ENCODE measurements at regions not wholly inside any gene's neighbourhood (a gene's known extent, or its start where the extent isn't known, plus 50 kb on each side); places are given as distances from the start of the nearest gene placed in this dataset.

- DNase-seq (ENCODE audit: low read depth in 1 of 2, low spot score in 1 of 2), result no peak
- TF ChIP-seq GABPA (IDR thresholded peaks at IDR 0.05; ENCODE audit: low read depth), result no peak
- no peak for TF ChIP-seq POLR2AphosphoS5 (IDR thresholded peaks at IDR 0.05; ENCODE audit: low read depth)
- TF ChIP-seq SPI1 (IDR thresholded peaks at IDR 0.05; ENCODE audit: borderline replicate concordance, low read depth), result no peak
- TF ChIP-seq REST (IDR thresholded peaks at IDR 0.05; ENCODE audit: insufficient replicate concordance, low read depth), result no peak
- no peak for TF ChIP-seq CTCF (IDR thresholded peaks at IDR 0.05; ENCODE audit: insufficient read depth, low read length)
- H3K27me3 ChIP-seq (ENCODE audit: insufficient read depth, poor library complexity, severe bottlenecking), result no peaks in the 10 kb centered on the region
- H3K4me3 ChIP-seq (replicated peaks; ENCODE audit: insufficient read depth, low read length), result no peak overlapping the region
- H3K27ac ChIP-seq (replicated peaks), result no peak overlapping the region
These were observed 173.6 kb downstream of the HHIP start for GRCh38 chr4:144819591-144819990.

- H3K4me3 ChIP-seq (replicated peaks; ENCODE audit: insufficient read depth, low read length), result no peak overlapping the region
- TF ChIP-seq GABPA (IDR thresholded peaks at IDR 0.05; ENCODE audit: low read depth), result no peak
- TF ChIP-seq REST (IDR thresholded peaks at IDR 0.05; ENCODE audit: insufficient replicate concordance, low read depth), result no peak
- TF ChIP-seq POLR2AphosphoS5 (IDR thresholded peaks at IDR 0.05; ENCODE audit: low read depth), result no peak
- no peak for TF ChIP-seq CTCF (IDR thresholded peaks at IDR 0.05; ENCODE audit: insufficient read depth, low read length)
- no peak for TF ChIP-seq SPI1 (IDR thresholded peaks at IDR 0.05; ENCODE audit: borderline replicate concordance, low read depth)
- no peak for DNase-seq (ENCODE audit: low read depth in 1 of 2, low spot score in 1 of 2)
- H3K27me3 ChIP-seq (ENCODE audit: insufficient read depth, poor library complexity, severe bottlenecking), result no peaks in the 10 kb centered on the region
- H3K27ac ChIP-seq (replicated peaks), result no peak overlapping the region
These were observed 174.2 kb downstream of the HHIP start for GRCh38 chr4:144820011-144820727.

GRCh38 chr4:144820728-144821085 lies 174.8 kb downstream of the HHIP start:
- DNase-seq (ENCODE audit: low read depth in 1 of 2, low spot score in 1 of 2), result no peak
- Histone ChIP-seq H3K27me3 (ENCODE audit: insufficient read depth, poor library complexity, severe bottlenecking) (no peaks in the 10 kb centered on the region), H3K27ac (replicated peaks) (no peak overlapping the region), H3K4me3 (replicated peaks; ENCODE audit: insufficient read depth, low read length) (no peak overlapping the region)
- TF ChIP-seq SPI1 (IDR thresholded peaks at IDR 0.05; ENCODE audit: borderline replicate concordance, low read depth), result no peak
- TF ChIP-seq REST (IDR thresholded peaks at IDR 0.05; ENCODE audit: insufficient replicate concordance, low read depth), result no peak
- no peak for TF ChIP-seq POLR2AphosphoS5 (IDR thresholded peaks at IDR 0.05; ENCODE audit: low read depth)
- no peak for TF ChIP-seq GABPA (IDR thresholded peaks at IDR 0.05; ENCODE audit: low read depth)
- TF ChIP-seq CTCF (IDR thresholded peaks at IDR 0.05; ENCODE audit: insufficient read depth, low read length), result no peak
